ENCODE measurements at regions not wholly inside any gene's neighbourhood (a gene's known extent, or its start where the extent isn't known, plus 50 kb on each side); places are given as distances from the start of the nearest gene placed in this dataset.
"Not testable (repeated sequence)": the region's sequence is repeated elsewhere in the genome, so short reads cannot be mapped to it uniquely, and the experiment has no call there.

GRCh38 chr7:68176974-68177373, 1180.3 kb downstream of the TYW1 start:
- DNase-seq (ENCODE audit: low spot score) = peak; percentile 79

GRCh38 chr7:68180761-68181160, 1184.1 kb downstream of the TYW1 start:
- DNase-seq (ENCODE audit: low spot score) = no peak

- no peak for DNase-seq (ENCODE audit: low spot score)
Measured at GRCh38 chr7:68183176-68183575, 1186.5 kb downstream of the TYW1 start.

- no peak for DNase-seq (ENCODE audit: low spot score)
Measured at GRCh38 chr7:68185631-68186456, 1189.2 kb downstream of the TYW1 start.

GRCh38 chr7:68187532-68187931, 1190.9 kb downstream of the TYW1 start:
- no peak for DNase-seq (ENCODE audit: low spot score)

- DNase-seq (ENCODE audit: low spot score) = no peak
Measured at GRCh38 chr7:68192941-68193340, 1196.3 kb downstream of the TYW1 start.

GRCh38 chr7:68195642-68196041, 1199.0 kb downstream of the TYW1 start:
- not testable (repeated sequence) for DNase-seq (ENCODE audit: low spot score)

- no peak for DNase-seq (ENCODE audit: low spot score)
Measured at GRCh38 chr7:68200051-68200670, 1203.5 kb downstream of the TYW1 start.

- DNase-seq (ENCODE audit: low spot score) = no peak
Measured at GRCh38 chr7:68203251-68203650, 1206.6 kb downstream of the TYW1 start.

GRCh38 chr7:68205826-68206225, 1209.2 kb downstream of the TYW1 start:
- no peak for DNase-seq (ENCODE audit: low spot score)

GRCh38 chr7:68206946-68207485, 1210.4 kb downstream of the TYW1 start:
- no peak for DNase-seq (ENCODE audit: low spot score)

GRCh38 chr7:68207676-68208075, 1211.0 kb downstream of the TYW1 start:
- DNase-seq (ENCODE audit: low spot score) = no peak

GRCh38 chr7:68209486-68209885, 1212.9 kb downstream of the TYW1 start:
- no peak for DNase-seq (ENCODE audit: low spot score)

- no peak for DNase-seq (ENCODE audit: low spot score)
Measured at GRCh38 chr7:68213838-68214237, 1217.2 kb downstream of the TYW1 start.

- DNase-seq (ENCODE audit: low spot score) = no peak
Measured at GRCh38 chr7:68216051-68216450, 1219.4 kb downstream of the TYW1 start.

- DNase-seq (ENCODE audit: low spot score) = no peak
Measured at GRCh38 chr7:68217426-68217825, 1220.8 kb downstream of the TYW1 start.

GRCh38 chr7:68218461-68218860, 1221.8 kb downstream of the TYW1 start:
- no peak for DNase-seq (ENCODE audit: low spot score)

GRCh38 chr7:68222311-68222710, 1225.7 kb downstream of the TYW1 start:
- no peak for DNase-seq (ENCODE audit: low spot score)

- peak; percentile 90 for DNase-seq (ENCODE audit: low spot score)
Measured at GRCh38 chr7:68224041-68224741, 1227.6 kb downstream of the TYW1 start.

- DNase-seq (ENCODE audit: low spot score) = not testable (repeated sequence)
Measured at GRCh38 chr7:68231011-68231410, 1234.4 kb downstream of the TYW1 start.

GRCh38 chr7:68235937-68236336, 1239.3 kb downstream of the TYW1 start:
- DNase-seq (ENCODE audit: low spot score) = peak; percentile 88

- DNase-seq (ENCODE audit: low spot score) = no peak
Measured at GRCh38 chr7:68238204-68238805, 1241.7 kb downstream of the TYW1 start.

Measured in COLO829 (cell line).